Hepatocyte (in vitro differentiated cells): ENCODE measurements at regions not wholly inside any gene's neighbourhood (a gene's known extent, or its start where the extent isn't known, plus 50 kb on each side); places are given as distances from the start of the nearest gene placed in this dataset.

Experiments
- CTCF ChIP-seq: fragments of 200-600 bp; sonication (generic); IDR thresholded peaks from 2 replicates; pipeline ENCODE4 v1.5.1; 2016; ENCODE audit warnings: antibody characterized with exemption, mild to moderate bottlenecking; ENCODE audit not compliant: poor library complexity
- EZH2 ChIP-seq: fragments of 200-600 bp; sonication (generic); IDR thresholded peaks from 2 replicates; pipeline ENCODE4 v1.6.1; 2016; ENCODE audit warnings: antibody characterized with exemption, mild to moderate bottlenecking, borderline replicate concordance
- EZH2phosphoT487 ChIP-seq: fragments of 200-600 bp; sonication (generic); IDR thresholded peaks from one replicate; pipeline ENCODE4 v1.6.1; 2018; ENCODE audit warnings: antibody characterized with exemption, mild to moderate bottlenecking, low read depth, moderate library complexity; ENCODE audit not compliant: unreplicated experiment, severe bottlenecking

DNA sequence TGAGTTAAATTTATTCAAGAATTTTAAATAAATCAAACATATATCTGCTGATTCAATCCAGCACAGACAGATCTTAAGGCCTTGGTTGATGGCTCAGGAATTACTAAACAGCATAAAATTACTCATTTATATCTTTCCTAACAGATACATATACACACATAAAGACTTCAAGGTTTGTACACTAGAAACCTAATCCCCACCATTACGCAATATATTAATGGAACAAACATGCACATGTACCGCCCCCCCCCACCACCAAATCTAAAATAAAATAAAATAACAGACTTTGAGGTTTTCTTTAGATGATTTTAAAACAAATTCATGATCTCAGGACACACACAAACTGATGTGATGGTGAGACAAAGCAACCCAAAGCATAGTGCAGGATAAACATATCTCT is 333.9 kb upstream of the DDX53 start:
- TF ChIP-seq EZH2 (no peak), CTCF (no peak), EZH2phosphoT487 (no peak)
